ENCODE measurements at regions not wholly inside any gene's neighbourhood (a gene's known extent, or its start where the extent isn't known, plus 50 kb on each side); places are given as distances from the start of the nearest gene placed in this dataset.

GRCh38 chr6:26249957-26250697 is 114.9 kb upstream of the BTN3A2 start:
- no peak for TF ChIP-seq CTCF (conservative IDR thresholded peaks at IDR 0.05)
- no peak for TF ChIP-seq EZH2 (IDR thresholded peaks at IDR 0.05; ENCODE audit: low read depth)
